Heart left ventricle (tissue), 16 donors: ENCODE measurements at regions not wholly inside any gene's neighbourhood (a gene's known extent, or its start where the extent isn't known, plus 50 kb on each side); places are given as distances from the start of the nearest gene placed in this dataset.

ENCODE experiments used
- ATAC-seq, 4 donors: fragments of 200-7000 bp; cut with Tn5 transposase; one replicate each; pipeline ENCODE4 v1.9.1; 2020 to 2022; ENCODE audit warnings: moderate library complexity in 4 of 4, mild to moderate bottlenecking in 3 of 4, moderate number of reproducible peaks in 1 of 4
- DNase-seq, 5 donors: peaks; one replicate each; pipeline ENCODE4 v3.0.0-alpha.2; 2020
- H3K27ac ChIP-seq, 12 donors: fragments of 200-600 bp; sonication (generic) in 4 of 12; one replicate each; pipeline versions ENCODE4 v1.5.0 to v1.8.0; 2016 to 2022; ENCODE audit warnings: mild to moderate bottlenecking in 2 of 12
- H3K27me3 ChIP-seq, 9 donors: fragments of 200-600 bp; sonication (generic) in 2 of 9; one replicate each; pipeline versions ENCODE4 v1.5.1 to v1.8.0; 2016 to 2022; ENCODE audit warnings: mild to moderate bottlenecking in 3 of 9
- H3K36me3 ChIP-seq, 9 donors: fragments of 200-600 bp; sonication (generic) in 2 of 9; one replicate each; pipeline versions ENCODE4 v1.5.0 to v1.8.0; 2018 to 2022; ENCODE audit warnings: mild to moderate bottlenecking in 2 of 9
- H3K4me1 ChIP-seq, 12 donors: fragments of 200-600 bp; sonication (generic) in 4 of 12; one replicate each; pipeline versions ENCODE4 v1.5.0 to v1.8.0; 2016 to 2022; ENCODE audit warnings: mild to moderate bottlenecking in 3 of 12
- H3K4me3 ChIP-seq, 12 donors: fragments of 200-600 bp; sonication (generic) in 4 of 12; one replicate each; pipeline versions ENCODE4 v1.5.0 to v1.8.0; 2017 to 2022; ENCODE audit warnings: mild to moderate bottlenecking in 9 of 12, moderate library complexity in 4 of 12
- H3K9me3 ChIP-seq, 12 donors: fragments of 200-600 bp; sonication (generic) in 4 of 12; one replicate each; pipeline versions ENCODE4 v1.5.0 to v1.8.0; 2016 to 2022; ENCODE audit warnings: mild to moderate bottlenecking in 1 of 12
- POLR2A ChIP-seq, 2 donors: fragments of 450-650 bp; IDR thresholded peaks; one replicate each; pipeline ENCODE4 v1.6.1; 2017; ENCODE audit warnings: antibody characterized with exemption in 2 of 2, mild to moderate bottlenecking in 2 of 2, moderate library complexity in 2 of 2
- WGBS, 4 donors: extraction: QIAGEN DNeasy Blood & Tissue Kit in 2 of 4; methylation state at CpG; one replicate each; pipeline versions ENCODE4 v1.1.5 to v1.1.7; 2013 to 2018; 5-methylcytosine and 5-hydroxymethylcytosine counted together
- intact Hi-C, 10 donors: fragments of 100-400 bp; cut with DNase I; formaldehyde crosslinking; loops; one replicate each; pipeline versions ENCODE4 v1.11.1 to v1.14.2; 2022
- TF ChIP-seq, protein P1 (sequence below), 12 donors: fragments of 200-600 bp; sonication (generic) in 4 of 12; IDR thresholded peaks; one replicate each; pipeline versions ENCODE4 v1.5.0 to v1.8.0; 2018 to 2022; ENCODE audit warnings: antibody characterized with exemption in 12 of 12, mild to moderate bottlenecking in 5 of 12
- donor health status: ischemic (EF 13 %, LVEDD 7.1; RV severe dilation, severe dysfunction).
- donor health status: healthy with polysubstance abuse.
- donor health status: DM: no; HTN: yes; CAD: no.
- donor health status: DM: no; HTN: no; CAD: no.
- donor health status: ischemic (EF 25% LVEDD 6.9; RV normal size, moderate dysfunction).
- donor health status: ischemic (EF 25% LVEDD 5.7; RV mildly dilated, moderate dysfunction).
- donor health status: healthy.
- donor health status: DM: yes; HTN: yes; CAD: no.
- donor health status: ischemic (EF 35%, LVEDD 5.7; RV mildly dilated, moderate dysfunction).
- donor health status: nonischemic (EF 11% LVEDD 7.7; RV severe dilation, severe dysfunction).
- donor health status: DM: yes; HTN: yes; CAD: no.
- donor health status: PGD.
- donor health status: ischemic (EF 29% LVEDD 5.4; RV normal size, mild dysfunction).
- donor health status: nonischemic (EF 23%, LVEDD 6.1; RV moderate dilation, normal function).

GRCh38 chr15:60130398-60130797 lies 126.3 kb downstream of the FOXB1 start:
- 79 to 90% (median 85%) methylated on average over 1 of the region's 1 CpG for WGBS, 4 donors
- no peak for ATAC-seq
- H3K36me3 ChIP-seq: no peaks in the 10 kb centered on the region

DNA sequence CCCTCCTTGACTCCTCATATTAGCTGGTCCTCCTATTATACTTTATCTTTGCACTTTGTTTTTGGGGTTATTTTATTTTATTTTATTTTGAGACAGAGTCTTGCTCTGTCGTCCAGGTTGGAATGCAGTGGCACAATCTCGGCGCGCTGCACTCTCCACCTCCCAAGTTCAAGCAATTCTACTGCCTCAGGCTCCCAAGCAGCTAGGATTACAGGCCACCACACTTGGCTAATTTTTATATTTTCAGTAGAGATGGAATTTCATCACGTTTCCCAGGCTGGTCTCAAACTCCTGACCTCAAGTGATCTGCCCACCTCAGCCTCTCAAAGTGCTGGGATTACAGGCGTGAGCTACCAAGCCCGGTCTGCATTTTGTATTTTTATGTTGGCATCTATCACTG lies 126.7 kb downstream of the FOXB1 start:
- Histone ChIP-seq H3K27ac (no peak overlapping the region), H3K36me3 (no peaks in the 10 kb centered on the region), H3K4me3 (no peak overlapping the region), H3K9me3 (no peaks in the 10 kb centered on the region), H3K27me3 (peaks cover 0 to 18% (median 0%) of the 10 kb centered on the region in 9 donors), H3K4me1 (peaks cover 0 to 10% (median 0%) of the 10 kb centered on the region in 12 donors)
- WGBS, 4 donors: 92 to 95% (median 94%) methylated on average over 7 of the region's 7 CpGs
- no peak for ATAC-seq
- no peak for DNase-seq
- TF ChIP-seq POLR2A (IDR thresholded peaks at IDR 0.05): no peak
- TF ChIP-seq, protein P1, sequence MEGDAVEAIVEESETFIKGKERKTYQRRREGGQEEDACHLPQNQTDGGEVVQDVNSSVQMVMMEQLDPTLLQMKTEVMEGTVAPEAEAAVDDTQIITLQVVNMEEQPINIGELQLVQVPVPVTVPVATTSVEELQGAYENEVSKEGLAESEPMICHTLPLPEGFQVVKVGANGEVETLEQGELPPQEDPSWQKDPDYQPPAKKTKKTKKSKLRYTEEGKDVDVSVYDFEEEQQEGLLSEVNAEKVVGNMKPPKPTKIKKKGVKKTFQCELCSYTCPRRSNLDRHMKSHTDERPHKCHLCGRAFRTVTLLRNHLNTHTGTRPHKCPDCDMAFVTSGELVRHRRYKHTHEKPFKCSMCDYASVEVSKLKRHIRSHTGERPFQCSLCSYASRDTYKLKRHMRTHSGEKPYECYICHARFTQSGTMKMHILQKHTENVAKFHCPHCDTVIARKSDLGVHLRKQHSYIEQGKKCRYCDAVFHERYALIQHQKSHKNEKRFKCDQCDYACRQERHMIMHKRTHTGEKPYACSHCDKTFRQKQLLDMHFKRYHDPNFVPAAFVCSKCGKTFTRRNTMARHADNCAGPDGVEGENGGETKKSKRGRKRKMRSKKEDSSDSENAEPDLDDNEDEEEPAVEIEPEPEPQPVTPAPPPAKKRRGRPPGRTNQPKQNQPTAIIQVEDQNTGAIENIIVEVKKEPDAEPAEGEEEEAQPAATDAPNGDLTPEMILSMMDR (IDR thresholded peaks at IDR 0.05): no peak
- intact Hi-C loops: no loop called here

More at GRCh38 chr15:60130398-60130797, 126.3 kb downstream of the FOXB1 start:
- no peak for TF ChIP-seq POLR2A (IDR thresholded peaks at IDR 0.05)
- TF ChIP-seq, protein P1 (IDR thresholded peaks at IDR 0.05): no peak
- Histone ChIP-seq H3K27ac (no peak overlapping the region), H3K4me1 (peaks cover 0 to 10% (median 0%) of the 10 kb centered on the region in 12 donors), H3K27me3 (peaks cover 0 to 20% (median 0%) of the 10 kb centered on the region in 9 donors), H3K9me3 (no peaks in the 10 kb centered on the region), H3K4me3 (no peak overlapping the region)
- intact Hi-C loops: no loop called here
- DNase-seq: no peak

- Histone ChIP-seq H3K36me3 (no peaks in the 10 kb centered on the region), H3K9me3 (no peaks in the 10 kb centered on the region), H3K27ac (no peak overlapping the region), H3K4me1 (no peaks in the 10 kb centered on the region), H3K4me3 (no peak overlapping the region), H3K27me3 (peaks cover 0 to 20% (median 0%) of the 10 kb centered on the region in 9 donors)
- ATAC-seq (no peak), DNase-seq (no peak)
- TF ChIP-seq, protein P1 (IDR thresholded peaks at IDR 0.05): peak in 1 of 12 donors; percentile 9
- no peak for TF ChIP-seq POLR2A (IDR thresholded peaks at IDR 0.05)
- intact Hi-C loops: no loop called here
- WGBS, 4 donors: 67 to 83% (median 69%) methylated on average over 1 of the region's 1 CpG
Measured at GRCh38 chr15:60134609-60135008, 130.5 kb downstream of the FOXB1 start.

DNA sequence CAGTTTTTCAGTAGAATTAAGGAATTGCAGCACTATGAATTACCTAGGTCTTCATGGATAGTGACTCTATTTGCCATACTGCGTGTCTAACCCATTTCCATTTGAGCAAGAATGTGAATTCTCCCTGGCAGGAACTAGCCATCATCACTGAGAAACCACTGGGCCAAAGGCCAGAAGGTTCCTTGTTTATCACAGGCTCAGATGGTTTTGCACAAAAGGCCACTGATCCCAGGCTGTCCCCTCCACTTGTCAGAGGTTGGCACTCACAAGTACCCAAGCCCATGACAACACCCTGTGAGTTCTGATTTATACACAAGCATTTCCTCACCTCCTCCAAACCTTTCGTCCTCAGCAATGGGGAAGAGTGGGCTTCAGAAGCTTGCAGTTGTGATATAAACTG lies 131.8 kb downstream of the FOXB1 start:
- peaks cover 0 to 30% (median 0%) of the 10 kb centered on the region in 9 donors for H3K27me3 ChIP-seq
- H3K4me3 ChIP-seq: no peak overlapping the region
- intact Hi-C loops: no loop called here
- TF ChIP-seq POLR2A (IDR thresholded peaks at IDR 0.05): no peak
- TF ChIP-seq, protein P1 (IDR thresholded peaks at IDR 0.05): no peak
- no peaks in the 10 kb centered on the region for H3K36me3 ChIP-seq
- H3K9me3 ChIP-seq: no peaks in the 10 kb centered on the region
- no peak overlapping the region for H3K27ac ChIP-seq
- no peak for ATAC-seq
- no peaks in the 10 kb centered on the region for H3K4me1 ChIP-seq
- no peak for DNase-seq
- 68 to 78% (median 76%) methylated on average over 2 of the region's 2 CpGs for WGBS, 4 donors
